Left lobe of liver (tissue), 2 donors: ENCODE measurements at regions not wholly inside any gene's neighbourhood (a gene's known extent, or its start where the extent isn't known, plus 50 kb on each side); places are given as distances from the start of the nearest gene placed in this dataset.
A peak's percentile ranks its signal among the peaks of the same experiment; 100 is the strongest.
"Not testable (repeated sequence)": the region's sequence is repeated elsewhere in the genome, so short reads cannot be mapped to it uniquely, and the experiment has no call there.

ENCODE experiments used
- ATAC-seq: fragments of 200-7000 bp; cut with Tn5 transposase; one replicate; pipeline ENCODE4 v1.9.1; 2020; ENCODE audit warnings: mild to moderate bottlenecking, moderate library complexity
- DNase-seq: peaks from one replicate; pipeline ENCODE4 v3.0.0-alpha.2; 2020; ENCODE audit warnings: low spot score
- donor health status: DM: no; HTN: no; CAD: no; lungs with moderate emphysema.
- donor health status: DM: no; HTN: yes; CAD: no.

DNA sequence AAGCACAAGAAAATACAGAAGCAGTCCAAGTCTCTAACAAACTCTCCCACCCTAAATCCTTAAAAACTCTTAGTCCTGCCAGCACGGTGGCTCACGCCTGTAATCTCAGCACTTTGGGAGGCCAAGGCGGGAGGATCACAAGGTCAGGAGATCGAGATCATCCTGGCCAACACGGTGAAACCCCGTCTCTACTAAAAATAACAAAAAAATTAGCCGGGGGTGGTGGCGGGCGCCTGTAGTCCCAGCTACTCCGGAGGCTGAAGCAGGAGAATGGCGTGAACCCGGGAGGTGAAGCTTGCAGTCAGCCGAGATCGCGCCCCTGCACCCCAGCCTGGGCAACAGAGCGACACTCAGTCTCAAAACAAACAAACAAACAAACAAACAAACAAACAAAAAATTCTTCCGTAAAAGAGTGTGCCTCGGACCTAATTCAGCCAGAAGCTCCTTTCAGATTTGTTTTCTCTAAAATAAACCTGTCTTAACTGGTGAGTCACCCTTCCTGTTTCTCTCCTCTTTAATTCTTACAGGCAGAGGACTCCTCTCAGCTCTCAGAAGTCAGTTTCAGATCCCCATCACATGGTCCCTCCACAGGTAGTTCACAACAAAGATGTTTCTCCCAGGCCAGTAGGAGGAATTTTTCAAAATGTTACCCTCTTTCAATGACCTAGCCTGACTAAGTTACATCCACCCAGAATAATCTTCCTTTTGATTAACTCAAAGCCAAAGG is 953.2 kb downstream of the STIM2 start:
- ATAC-seq, DNase-seq: not testable (repeated sequence)

DNA sequence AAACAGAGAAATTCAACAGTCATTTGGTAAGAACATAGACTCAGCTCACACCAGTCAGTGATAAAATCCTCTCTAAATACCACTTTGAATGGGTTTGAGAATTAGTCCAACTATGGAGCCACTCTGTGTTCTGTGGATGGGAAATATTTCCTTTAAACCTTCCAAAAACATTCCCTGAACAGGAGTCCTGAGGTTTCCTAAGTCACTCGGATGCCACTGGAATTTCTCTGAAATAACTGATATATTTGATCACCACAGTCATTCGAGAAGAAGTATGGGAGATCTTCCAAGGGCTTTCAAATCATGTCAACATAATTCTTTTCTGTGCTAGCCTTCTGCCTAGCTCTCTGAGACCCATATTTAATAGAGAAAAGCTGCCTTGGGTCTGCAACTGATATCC is 958.6 kb downstream of the STIM2 start:
- DNase-seq (no peak), ATAC-seq (no peak)

DNA sequence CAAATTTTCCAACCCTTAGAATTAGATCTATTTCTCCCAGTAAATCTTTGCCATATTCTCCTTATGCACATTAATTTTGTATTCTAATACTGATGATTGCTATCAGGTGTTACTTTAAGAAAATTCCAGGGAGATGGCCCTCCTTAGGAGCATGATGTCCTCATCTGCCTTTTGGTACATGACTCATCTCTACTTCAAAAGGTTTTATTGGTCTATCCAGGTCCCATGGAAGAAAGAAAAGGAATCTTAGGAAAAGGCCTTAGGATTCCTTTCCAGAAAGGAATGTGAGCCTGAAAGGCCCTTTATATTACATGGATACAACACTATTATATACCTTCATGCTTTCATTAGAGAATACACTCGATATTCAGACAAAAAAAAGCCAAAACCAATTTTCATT is 968.2 kb downstream of the STIM2 start:
- ATAC-seq (no peak), DNase-seq (no peak)

DNA sequence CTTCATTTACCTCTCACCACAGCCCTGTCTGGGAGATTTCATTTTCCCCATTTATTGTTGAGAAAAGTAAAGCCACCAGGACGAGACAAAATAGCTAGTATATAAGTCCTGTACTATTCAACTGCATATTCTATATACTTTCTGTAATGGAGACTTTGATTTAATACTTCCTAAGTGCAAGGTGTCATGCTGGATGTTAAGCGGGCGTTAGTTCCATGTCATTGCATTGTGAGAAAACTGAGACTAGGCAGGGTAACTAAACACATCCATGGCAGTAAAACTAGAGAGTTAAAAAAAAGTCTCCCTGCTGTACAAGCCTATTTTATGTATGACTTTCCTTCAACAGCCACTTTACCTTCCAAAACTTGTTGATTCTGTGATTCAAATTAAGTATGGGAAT is 969.6 kb downstream of the STIM2 start:
- DNase-seq (no peak), ATAC-seq (no peak)

DNA sequence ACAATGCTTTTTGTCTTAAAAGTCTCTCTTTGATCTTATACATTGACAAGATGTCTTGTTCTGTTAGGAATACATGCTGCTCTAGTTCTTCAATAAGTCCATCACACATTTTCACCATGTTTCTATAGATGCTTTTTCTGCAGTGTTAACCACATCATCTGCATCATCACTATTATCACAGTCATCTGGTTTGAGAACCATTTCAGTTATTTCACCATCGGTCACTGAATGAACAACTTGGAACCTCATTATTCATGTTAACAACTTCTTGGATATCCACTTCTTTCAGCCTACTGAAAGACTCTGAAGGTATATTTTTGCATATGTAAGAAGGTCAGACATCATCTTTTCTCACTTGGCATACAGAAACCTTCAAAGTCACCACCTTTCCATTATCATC is 975.2 kb downstream of the STIM2 start:
- DNase-seq: no peak
- no peak for ATAC-seq

DNA sequence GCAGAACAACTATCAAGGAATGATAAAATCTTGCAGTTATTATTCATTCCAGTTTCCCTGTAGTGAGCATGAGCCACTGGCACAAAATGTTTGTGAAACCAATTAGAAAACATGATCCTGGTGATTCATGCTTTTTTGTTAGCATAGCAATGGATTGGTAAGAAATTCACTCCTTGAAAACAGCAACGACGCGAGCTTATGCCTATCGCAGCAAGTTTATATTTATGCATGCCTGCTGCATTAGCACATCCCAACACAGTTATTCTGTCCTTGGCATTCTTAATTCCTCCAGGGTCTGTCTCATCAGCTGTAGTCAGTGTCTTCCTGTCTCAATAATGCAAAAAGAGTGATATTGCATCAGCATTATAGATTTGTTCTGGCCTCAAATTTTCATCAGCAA is 975.9 kb downstream of the STIM2 start:
- DNase-seq (no peak), ATAC-seq (no peak)

DNA sequence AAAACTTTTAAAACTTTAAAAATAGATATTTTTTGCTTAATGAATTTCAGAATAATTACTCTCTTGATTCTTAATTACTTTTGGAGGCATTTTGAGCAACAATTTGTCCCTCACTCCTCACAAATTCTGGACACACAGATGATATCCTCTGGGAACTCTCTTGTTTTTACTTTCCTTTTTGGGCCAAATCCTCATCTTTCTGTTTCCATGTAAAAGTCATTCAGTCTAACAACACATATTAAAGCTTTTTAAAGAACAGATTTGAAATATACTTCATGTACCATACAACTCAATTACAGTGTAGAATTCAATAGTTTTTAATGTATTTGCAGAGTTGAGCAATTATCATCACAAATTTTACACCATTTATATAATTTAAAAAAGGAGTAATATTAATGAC is 983.1 kb downstream of the STIM2 start:
- DNase-seq: no peak
- no peak for ATAC-seq

DNA sequence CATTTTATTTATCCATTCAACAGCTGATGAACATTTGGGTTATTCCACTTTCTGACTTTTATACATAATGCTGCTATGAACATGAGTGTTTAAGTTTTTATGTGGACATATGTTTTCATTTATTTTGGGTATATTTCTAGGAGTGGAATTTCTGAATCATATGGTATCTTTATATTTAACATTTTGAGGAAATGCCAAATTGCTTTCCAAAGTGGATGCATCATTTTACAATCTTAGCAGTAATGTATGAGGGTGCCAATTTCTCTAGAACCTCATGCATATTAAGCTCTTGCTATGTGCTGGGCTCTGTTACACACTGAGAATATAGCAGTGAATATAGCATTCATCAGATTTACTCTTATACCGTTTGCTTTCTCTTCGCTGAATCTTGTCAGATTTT is 983.7 kb downstream of the STIM2 start:
- ATAC-seq (no peak), DNase-seq (no peak)

DNA sequence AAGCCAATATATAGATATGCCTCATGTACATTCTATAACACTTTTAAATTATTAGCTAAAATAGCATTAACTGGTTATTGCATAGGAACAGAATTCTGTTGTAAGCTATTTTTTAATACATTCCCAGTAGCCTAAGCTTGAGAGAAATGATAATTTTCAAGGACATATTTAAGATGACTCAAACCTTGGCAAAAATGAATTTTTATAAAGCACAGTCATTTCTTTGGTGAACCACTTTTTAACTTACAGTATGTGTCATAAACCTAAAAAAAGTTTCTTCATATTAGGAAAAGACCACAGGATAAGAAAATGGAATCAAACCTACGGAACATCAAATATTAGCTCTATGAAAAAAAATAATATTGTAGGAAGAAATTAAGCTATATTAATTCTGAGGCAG is 986.3 kb downstream of the STIM2 start:
- DNase-seq: no peak
- no peak for ATAC-seq

DNA sequence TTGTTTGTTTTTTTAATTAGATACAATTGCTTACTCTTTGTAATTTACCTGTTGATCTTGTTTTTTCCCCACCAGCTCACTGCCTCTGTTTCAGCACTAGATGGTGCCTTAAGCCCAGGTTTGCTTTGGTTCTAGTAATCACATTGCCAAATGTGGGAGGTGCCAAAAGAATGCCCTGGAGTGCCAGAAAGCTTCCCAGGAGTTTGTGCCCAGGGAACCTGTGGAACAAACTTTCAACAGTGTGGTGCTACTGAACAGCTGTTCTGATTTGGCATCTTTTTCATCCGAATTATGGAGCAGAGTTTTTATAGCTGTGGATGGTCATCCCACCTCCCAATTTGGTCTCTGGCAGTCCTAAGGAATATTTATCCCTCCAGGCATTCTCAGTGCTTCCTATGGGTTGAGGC is 1000.7 kb downstream of the STIM2 start:
- peak; percentile 71 for DNase-seq

DNA sequence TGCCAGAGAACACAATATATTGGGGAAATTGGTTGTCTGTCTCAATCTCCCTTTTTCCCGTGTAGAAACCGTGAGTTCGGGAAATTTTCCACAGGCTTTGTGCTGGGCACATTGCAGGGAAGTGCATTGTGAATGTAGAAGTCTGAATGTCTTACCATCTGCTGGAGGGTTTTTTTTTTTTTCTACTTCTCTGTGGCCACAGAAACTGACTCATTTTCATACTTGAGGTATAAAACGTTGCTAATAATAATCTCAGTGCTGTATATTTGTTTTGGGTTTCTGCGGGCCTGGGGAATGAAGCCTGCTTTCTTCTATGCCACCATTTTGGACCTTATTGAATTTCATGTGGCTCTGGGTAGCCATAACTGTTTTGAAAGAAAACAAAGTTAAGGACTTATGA is 1001.2 kb downstream of the STIM2 start:
- no peak for ATAC-seq

More for the DNA sequence above, 1000.7 kb downstream of the STIM2 start:
- peak; percentile 100 for ATAC-seq

DNA sequence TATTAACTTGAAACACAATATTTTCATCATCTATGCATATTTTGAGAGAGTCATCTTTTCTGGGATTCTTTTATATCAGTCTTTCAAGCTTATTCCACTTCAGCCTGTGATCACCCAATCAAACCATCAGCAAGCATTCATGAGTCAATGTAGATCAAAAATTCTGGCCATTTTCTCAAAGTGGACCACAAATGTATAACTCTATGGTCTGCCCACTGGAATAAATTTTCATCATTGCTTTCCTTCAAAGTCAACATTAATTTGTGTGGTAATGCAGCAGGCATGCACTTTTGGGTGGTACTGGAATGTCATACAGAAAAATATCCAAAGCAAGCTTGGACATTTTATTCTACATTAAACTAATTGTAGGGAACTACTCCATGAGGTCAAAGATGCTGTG is 1013.0 kb downstream of the STIM2 start:
- ATAC-seq: no peak
- no peak for DNase-seq

More for the DNA sequence above, 1001.2 kb downstream of the STIM2 start:
- no peak for DNase-seq

DNA sequence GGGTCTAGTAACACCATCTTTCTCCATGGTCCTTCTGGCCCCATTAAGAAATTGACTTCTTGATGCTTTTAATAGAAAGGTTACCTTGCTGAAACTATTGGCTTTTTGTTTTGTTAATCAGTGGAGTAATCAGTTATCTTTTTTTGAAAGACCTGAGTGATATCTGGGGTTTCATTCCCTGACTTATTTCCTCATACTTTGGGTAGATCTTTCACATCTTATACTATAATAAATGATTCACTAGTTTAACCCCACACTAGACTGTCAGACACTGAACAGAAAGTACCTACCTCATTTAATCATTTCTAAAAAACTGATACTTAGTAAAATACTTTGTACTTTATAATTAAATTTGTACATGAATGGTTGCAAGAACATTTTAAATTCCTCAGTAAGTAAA is 1021.1 kb downstream of the STIM2 start:
- no peak for DNase-seq
- ATAC-seq: no peak

DNA sequence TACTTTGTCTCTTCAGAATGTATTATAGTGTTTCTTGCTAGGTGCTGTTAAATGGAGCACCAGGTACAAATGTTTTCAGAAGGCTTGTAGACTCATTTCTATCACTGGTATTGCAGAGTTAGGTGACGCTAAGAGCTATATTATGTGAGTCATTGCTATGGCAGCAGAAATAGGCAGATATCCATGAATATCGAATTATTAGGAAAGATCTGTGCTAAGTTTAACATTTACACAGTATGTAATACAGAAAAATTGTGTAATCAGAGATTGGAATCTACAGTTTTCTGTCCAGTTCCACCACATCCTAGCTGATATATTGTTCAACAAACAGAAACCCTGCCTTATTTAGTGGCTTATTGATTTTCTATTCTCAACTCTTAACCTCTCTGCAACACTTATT is 1025.5 kb downstream of the STIM2 start:
- ATAC-seq (no peak), DNase-seq (no peak)

DNA sequence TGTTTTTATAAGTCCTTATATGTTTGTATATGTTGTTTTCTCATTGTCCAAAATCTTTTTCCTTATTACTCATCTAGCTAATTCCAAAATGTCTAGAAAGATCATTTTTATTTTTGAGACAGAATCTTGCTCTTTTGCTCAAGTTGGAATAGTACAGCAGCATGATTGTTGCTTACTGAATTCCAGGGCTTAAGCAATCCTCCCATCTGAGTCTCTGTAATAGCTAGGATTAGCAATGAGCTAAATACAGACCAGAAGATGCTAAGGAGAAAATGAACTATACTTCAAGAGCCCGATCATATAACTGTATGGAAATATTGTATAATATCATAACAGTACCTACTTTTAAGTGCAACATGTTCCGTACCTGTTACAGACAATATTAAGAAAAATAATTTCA is 1027.0 kb downstream of the STIM2 start:
- DNase-seq (no peak), ATAC-seq (no peak)

DNA sequence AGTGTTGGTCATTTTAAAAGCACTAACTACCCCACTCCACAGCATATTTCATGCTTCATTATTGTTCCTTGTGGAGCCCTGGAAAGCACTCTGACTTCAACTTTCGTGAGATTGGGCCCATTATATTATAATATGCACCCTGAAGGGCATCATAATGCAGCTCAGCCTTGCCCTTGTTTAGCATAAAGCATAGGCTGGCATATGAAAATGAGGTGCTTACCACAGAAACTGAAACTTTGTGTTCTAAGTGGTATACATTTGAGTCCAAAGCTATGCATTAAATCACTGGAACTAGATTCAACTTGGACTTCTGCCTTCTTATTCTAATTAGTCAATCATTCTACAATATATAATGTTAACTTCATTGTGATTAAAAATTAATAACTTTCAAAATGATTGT is 1027.9 kb downstream of the STIM2 start:
- no peak for DNase-seq
- no peak for ATAC-seq

DNA sequence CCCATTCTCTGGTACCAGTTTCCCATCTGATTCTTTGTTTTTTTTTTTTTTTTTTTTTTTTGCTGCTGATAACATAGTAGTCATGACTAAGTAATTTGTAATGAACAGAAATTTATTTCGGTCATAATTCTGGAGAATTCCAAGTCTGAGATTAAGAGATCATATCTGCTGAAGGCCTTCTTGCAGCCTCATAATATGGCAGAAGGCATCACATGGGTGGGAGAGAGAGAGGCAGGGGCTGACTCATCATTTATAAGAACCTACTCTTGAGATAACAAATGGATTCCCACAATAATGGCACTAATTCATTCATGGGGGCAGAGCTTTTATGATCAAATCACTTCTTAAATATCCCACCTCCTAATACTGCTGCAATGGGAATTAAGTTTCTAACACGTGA is 1034.3 kb downstream of the STIM2 start:
- DNase-seq (no peak), ATAC-seq (no peak)

DNA sequence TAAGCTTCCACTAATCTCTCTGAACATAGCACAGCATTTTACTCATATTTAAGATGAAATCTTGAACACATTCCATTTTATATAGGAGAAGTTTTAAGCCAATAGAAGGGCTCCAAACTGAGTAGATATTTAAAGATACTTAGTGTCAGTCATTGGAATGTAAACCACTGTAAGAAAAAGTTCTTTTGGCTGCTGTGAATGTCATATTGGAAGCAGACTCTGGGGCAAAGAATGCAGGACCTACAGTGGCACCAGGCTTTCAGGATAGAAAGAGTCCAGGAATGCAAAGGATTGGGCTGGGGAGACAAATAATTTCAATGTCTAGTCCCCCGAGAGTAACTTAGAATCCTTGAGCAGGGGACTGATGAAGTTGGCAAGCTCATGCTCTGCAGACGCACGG is 1047.7 kb downstream of the STIM2 start:
- DNase-seq (no peak), ATAC-seq (no peak)

DNA sequence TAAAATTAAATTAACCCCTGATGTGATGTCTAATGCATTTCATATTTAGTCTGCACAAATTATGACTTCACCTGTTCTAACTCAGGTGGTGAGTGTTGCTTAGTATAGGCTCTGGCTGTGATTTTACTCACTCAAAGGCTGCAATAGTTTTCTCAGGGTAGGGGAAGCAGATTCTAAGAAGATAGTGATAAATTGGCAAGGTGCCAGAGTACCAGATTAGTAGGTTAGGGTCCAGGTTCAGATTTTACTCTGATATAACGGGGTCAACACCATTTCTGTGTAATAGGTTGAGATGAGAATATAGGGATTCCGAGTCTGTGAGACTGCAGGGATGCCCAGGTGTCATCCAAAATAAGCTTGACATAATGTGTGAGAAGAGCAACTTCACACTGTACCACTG is 1049.6 kb downstream of the STIM2 start:
- no peak for DNase-seq
- no peak for ATAC-seq

DNA sequence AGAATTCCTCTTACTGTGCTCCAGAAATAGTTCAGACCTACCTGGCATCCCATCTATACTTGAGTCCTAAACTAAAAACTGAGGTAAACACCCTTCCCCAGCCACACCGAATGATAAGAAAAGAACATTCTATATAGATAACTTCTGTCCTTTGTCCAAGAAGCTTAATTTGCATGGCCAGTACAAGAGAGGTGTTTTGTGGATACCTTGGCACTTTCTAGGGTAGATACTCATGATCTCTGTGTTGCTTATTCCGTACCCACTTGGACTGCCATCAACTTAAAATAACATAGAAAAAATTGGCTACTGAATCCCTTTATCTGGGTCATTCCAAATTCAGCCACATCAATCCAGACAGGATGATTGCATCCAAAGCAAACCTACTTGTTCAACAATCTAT is 1050.4 kb downstream of the STIM2 start:
- no peak for ATAC-seq
- no peak for DNase-seq

DNA sequence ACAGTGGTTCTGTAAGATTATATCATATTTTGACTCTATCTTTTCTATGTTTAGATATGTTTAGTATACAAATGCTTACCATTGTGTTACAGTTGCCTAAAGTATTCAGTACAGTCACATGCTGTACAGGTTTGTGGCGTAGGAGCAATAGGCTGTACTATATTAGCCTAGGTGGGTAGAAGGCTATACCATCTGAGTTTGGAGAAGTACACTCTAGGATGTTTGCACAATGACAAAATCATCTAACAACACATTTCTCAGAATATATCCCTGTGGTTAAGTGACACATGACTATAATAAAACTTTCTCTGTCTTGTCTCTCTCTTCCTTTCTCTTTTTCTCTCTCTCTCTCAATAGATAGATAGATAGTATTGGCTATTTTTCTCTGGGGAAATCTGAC is 1053.1 kb downstream of the STIM2 start:
- ATAC-seq (no peak), DNase-seq (no peak)

DNA sequence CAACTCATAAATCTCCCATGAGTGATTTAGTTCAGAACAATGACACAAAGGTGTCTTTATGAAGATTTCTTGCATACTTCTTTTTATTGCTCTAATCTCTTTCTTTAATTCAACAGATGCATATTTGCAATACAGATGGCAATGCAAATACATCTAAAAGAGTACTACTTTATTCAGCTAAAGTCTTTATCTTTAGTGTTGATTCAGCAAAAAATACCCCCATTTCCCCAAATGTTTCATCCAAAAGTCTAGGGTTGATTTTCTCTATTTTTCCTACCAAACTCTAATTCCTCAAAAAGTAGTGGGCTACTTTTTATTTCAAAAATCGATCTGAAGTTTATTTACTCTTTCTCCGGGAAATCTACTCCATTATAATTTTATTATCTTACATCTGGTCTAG is 1055.2 kb downstream of the STIM2 start:
- ATAC-seq (no peak), DNase-seq (no peak)

DNA sequence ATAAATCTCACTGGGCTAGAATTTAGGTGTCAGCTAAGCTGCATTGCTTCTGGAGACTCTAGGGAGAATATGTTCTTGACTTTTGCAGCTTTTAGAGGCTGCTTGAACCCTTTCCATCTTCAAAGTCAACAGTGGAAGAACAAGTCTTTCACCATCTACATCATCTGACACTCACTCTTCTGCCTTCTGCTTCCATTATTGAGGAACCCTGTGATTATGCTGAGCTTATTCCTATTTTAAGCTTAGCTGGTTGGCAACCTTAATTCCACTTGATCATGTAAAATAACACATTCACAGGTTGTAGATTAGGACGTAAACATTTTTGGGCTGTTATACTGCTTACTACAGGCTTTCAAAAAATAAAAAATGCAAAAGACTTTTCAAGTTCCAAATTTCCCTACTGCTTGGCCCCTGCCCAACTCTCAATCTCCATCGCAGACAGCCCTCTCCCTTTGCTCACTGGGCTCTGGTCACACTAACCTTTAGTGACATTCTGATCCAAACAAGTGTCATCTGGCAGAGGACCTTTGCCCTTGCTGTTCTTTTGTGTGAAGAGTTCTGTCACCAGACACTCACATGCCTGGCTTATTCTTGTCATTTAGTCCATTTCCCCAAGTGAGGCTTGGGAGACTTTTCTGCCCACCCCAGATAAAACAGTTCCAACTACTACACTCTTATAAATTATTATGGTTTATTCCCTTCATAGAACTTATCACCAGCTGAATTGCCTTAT is 1056.0 kb downstream of the STIM2 start:
- DNase-seq (no peak), ATAC-seq (peak; percentile 33)
